NCI-H1092 treated with DMSO at 0.1 percent for 48 hours (cell line): ENCODE measurements at regions not wholly inside any gene's neighbourhood (a gene's known extent, or its start where the extent isn't known, plus 50 kb on each side); places are given as distances from the start of the nearest gene placed in this dataset.
"Not testable (repeated sequence)": the region's sequence is repeated elsewhere in the genome, so short reads cannot be mapped to it uniquely, and the experiment has no call there.

Experiments used
- DNase-seq: peaks from one replicate; lab custom pipeline; 2025; lab: John Stamatoyannopoulos, UW

GRCh38 chr2:87457129-87457499 is 290.8 kb upstream of the PLGLB2 start:
- DNase-seq = not testable (repeated sequence)

GRCh38 chr2:87458938-87459337 is 288.9 kb upstream of the PLGLB2 start:
- not testable (repeated sequence) for DNase-seq

GRCh38 chr2:87460104-87460503 is 287.8 kb upstream of the PLGLB2 start:
- DNase-seq = not testable (repeated sequence)

- DNase-seq = not testable (repeated sequence)
These were observed 287.2 kb upstream of the PLGLB2 start for GRCh38 chr2:87460662-87461061.

DNA sequence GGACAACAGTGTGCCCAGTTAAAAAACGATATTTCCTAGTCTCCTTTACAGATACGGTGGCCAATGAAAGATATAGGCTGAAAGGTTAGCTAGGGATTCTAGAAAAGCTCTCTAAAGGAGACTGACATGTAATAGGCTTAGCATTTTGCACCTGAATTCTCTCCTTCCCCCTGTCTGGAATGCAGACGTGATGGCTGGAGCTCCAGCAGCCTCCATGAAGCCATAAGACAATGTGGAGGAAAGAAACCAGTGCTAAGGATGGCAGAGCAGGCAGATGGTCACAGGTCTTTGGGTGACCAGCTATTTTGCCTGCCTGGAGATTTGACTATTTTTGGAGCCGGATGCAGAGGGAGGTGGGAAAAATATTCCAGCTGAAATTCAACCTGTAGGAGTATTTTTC is 286.2 kb upstream of the PLGLB2 start:
- DNase-seq = not testable (repeated sequence)

DNA sequence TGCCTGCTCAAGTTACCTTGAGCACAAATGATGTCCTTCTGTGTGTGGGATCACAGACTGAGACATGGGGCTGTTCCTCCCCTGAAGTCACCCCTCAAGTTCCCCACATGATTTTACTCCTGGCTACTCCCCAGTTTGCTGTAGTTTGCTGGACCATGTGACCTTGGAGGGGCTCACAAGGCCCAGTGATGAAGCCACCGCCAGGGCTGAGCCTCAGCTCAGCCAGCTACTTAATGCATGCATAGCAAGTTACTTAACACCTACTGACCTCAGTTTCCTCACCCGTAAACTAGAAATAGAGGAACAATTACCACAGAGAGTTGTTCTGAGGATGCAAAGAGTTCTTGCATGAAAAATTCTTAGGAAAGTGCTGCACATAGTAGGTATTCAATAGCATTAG is 283.7 kb upstream of the PLGLB2 start:
- not testable (repeated sequence) for DNase-seq

- not testable (repeated sequence) for DNase-seq
These were observed 282.2 kb upstream of the PLGLB2 start for GRCh38 chr2:87465730-87466129.

- DNase-seq = not testable (repeated sequence)
These were observed 281.2 kb upstream of the PLGLB2 start for GRCh38 chr2:87466591-87467120.

GRCh38 chr2:87468429-87468981 is 279.4 kb upstream of the PLGLB2 start:
- DNase-seq = not testable (repeated sequence)

GRCh38 chr2:87469180-87470151 is 278.4 kb upstream of the PLGLB2 start:
- not testable (repeated sequence) for DNase-seq

DNA sequence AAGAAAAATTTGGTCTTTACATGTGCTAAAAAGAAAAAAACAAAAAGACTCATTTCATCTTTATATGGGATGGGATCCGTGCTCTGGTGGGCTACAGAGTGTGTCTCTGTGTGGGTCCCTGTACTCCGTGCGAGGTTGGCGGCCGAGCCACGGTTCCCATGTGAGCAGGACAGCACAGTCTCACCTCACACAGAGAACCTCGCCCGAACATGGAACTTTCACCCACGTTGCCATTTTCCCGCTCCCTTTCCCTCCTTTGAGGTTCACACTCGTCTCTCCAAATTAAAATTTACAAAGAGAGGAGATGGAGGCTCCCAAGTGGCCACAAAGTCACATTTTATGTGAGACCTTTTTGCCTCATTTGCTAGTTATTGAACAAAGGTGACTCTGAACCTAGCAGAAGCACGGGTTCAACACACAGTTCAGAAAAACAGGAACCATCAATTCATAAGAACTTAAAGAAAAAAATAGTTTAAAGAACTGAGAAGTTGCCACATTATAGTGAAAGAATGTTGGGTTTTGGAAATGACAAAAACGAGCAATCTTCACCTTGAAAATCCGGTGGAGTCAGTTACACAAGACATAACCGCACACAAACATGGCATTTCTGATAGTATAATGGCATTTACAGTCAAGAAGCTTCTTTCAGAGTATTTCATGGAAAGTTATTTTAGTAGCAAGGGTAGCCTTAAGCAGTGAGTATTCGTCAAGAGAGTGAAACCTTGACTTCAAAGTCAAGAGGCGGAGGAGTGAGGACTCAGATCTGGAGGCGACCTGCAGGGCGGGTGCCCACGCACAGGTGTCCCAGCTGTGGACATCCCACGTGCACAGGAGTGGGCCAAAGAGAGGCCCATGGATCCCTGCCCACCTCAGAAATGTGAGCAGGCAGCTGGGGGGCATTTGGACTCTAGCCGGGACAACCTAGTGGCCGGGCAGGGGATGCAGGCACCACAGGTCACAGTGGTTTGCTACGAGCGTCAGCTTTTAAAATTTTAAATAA is 277.2 kb upstream of the PLGLB2 start:
- not testable (repeated sequence) for DNase-seq

GRCh38 chr2:87471478-87471877 is 276.4 kb upstream of the PLGLB2 start:
- DNase-seq = not testable (repeated sequence)

- DNase-seq = not testable (repeated sequence)
These were observed 271.5 kb upstream of the PLGLB2 start for GRCh38 chr2:87476223-87476872.

DNA sequence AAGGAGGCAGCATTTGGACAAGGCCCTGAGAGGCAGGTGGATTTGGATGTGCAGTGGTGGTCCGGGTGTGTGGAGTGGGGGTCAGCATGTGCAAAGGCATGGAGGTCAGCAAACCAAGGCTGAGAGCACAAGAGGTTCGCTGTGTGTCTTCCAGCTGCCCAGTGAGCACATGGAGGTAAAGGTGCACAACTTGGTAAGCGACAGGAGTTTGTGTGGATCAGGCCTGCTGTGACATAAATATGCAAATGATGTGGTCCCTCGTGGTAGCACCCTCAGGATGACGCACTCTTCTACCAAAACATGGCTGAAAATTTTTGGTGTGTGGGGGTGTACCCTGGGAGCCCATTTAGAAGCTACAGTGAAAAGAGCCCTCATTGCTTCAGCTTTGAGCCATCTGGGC is 271.0 kb upstream of the PLGLB2 start:
- not testable (repeated sequence) for DNase-seq

DNA sequence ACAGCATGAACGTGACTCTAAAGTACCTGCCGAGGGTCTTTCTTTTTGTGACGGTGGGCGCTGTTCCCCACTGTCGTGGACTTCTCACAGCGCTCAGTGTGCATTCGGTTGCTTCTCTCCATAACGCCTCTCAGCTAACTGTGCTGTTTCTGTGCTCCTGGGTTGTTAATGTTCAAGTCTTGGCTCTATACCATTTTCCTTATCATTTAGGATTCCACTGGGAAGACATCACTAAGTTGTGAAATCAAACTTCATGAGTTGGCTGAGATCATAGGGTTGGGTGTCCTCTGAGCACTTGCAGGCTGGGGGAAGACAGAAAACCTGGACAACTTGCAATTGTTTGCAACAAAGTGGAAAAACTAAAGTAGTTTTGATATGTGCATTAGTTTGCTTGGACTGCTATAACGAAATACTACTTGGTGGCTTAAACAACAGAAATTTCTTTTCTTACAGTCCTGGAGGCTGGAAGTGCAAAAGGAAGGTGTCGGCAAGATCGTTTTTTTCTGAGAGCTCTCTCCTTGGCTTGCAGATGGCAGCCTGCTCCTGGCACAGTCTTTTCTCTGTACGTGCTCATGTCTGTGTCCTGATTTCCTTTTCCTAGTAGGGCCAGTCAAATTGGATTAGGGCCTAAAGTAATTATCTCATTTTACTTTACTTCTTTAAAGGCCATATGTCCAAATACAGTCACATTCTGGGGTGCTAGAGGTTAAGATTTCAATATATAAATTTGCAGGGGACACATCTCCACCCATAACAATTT is 270.0 kb upstream of the PLGLB2 start:
- not testable (repeated sequence) for DNase-seq

DNA sequence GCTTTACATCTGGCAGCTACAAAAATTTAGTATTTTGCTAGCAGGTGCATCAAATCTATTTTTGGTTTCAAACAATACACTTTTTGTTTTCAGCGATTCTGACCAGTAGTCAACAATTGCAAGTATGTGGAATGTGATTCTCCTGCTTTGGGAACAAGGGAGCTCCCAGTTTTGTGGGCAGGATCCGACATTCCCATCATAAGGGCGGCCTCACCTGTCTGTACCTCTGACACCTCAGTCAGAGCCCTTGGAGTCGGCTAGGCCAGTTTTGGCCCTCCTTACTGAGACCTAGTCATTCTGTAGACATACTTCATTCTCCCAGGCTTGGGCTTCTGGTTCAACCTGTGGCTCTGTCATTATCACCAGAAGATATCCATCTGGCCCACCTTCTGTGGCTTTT is 269.0 kb upstream of the PLGLB2 start:
- not testable (repeated sequence) for DNase-seq

DNA sequence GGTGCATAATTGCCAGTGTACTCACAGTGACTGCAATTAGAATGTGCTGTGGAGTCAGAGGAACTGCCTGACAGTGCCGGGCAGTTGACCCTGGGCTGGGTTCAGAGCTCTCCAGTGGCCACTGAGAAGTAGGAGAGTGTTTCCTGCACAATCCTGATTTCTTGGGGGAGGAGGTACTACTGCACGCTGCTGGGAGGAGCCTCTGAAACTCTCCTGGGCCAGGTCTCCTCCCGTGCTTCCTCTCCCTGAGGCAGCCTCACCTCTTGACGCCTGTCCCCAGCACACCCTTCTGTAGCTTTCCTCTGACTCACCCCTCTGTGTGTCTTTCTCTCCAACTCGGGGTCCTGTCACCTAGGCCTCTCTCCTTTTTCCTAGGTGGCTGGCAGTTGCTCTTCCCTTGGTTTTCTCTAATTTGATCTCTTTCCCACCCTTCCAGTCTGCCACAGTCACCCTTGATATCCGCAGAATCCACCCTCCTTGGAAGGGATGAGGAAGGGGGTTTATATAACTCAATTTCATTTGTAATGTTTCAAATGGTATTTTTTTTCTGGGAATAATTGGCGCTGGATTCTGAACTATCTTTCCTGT is 264.7 kb upstream of the PLGLB2 start:
- not testable (repeated sequence) for DNase-seq

- DNase-seq = not testable (repeated sequence)
These were observed 263.5 kb upstream of the PLGLB2 start for GRCh38 chr2:87484363-87484762.

DNA sequence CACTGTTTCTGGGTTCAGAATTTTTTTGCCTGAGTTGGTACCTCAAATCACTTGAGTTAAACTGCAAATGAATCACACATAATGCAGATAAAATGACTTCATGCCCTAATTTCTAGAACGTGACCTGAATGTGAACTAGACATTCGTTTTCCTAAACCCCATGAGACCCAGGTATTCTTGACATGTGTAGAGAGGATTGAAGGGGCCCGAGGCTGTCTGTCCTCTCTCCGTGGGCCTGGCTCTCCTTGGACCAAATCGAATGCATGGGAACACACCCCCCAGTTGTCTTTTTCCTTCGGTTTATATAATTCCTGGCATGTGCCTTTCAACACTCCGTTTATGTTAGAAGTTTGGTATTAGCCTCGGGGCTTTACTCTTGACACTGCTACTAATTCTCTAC is 262.4 kb upstream of the PLGLB2 start:
- DNase-seq = not testable (repeated sequence)

- DNase-seq = not testable (repeated sequence)
These were observed 262.0 kb upstream of the PLGLB2 start for GRCh38 chr2:87485884-87486283.
